Activated T-cell treated with anti-CD3 and anti-CD28 coated beads for 4 hours (primary cell): ENCODE measurements at regions not wholly inside any gene's neighbourhood (a gene's known extent, or its start where the extent isn't known, plus 50 kb on each side); places are given as distances from the start of the nearest gene placed in this dataset.

Experiments used
- DNase-seq: peaks from one replicate; pipeline ENCODE4 v3.0.0-alpha.2; 2020

DNA sequence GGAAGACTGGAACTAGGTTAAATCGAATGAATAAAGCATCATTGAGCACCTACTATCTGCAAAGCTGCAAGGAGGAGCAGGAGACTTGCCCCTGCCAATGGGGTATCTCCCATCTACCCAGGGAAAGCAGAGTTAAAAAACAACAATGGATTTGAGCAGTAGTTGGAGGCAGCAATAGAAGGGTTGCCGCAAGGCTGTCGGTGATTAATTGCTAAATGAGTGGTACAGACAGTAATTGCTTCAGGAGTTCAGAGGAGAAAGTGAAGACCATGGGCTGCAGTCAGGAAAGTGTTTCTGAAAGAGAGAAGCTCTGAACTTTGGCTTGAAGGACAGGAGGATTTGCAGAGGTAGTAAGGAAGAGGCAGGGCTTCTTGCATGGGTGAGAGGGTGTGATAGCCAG is 152.9 kb downstream of the ACTL8 start:
- DNase-seq: no peak

DNA sequence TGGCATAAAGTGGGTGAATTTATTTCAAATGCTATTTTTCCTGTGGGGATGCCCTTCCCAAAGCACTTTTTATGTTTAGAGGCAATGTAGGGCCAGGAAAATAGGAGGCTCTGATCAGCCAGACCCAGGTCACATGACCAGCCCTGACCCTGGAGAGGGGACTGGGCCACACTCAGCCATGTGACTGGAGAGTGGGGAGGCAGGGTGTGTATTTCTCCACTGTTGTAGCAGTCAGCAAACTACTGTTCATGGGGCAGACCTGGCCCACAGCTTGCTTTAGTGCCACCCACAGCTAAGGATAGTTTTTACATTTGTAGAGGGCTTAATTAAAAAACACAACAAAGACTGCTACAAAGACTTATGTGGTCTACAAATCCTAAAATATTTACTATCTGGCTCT is 153.8 kb downstream of the ACTL8 start:
- no peak for DNase-seq

DNA sequence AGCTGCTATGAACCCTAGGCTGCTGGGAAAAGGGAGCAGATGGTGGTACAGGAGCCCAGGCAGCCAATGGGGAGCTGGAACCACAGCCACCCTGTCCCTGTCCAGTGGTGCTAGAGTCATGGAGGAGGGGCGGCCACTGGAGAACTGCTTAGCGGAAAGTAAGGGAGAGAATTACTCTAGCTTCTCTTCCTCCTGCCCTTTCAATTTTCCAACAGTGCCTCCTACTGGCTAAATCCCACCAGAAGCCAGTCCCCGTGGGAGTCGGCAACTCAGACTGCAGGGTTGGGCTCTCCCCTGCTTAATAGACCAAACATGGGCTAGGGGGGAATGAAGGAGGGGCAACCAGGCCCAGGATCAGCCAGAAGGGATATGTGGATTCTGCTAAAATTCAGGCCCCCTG is 154.5 kb downstream of the ACTL8 start:
- DNase-seq: no peak

DNA sequence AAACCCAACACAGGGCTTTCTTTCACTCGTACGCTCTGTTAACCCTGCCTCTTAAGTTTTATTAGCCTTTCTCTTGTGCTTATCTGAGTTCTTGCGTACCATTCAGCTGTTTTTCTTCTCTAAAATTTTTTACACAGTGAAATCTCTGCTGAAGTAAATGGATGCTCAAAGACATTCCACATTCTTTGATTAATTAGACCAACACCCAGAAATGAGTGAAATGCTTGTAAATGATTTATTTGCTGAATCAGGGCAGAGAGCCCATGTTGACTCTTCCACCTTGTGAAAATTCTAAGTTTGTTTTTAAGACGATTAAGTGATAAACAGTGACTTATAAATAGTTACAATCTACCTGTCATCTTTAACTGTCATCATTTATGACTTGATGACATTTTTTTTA is 156.7 kb downstream of the ACTL8 start:
- DNase-seq: no peak

DNA sequence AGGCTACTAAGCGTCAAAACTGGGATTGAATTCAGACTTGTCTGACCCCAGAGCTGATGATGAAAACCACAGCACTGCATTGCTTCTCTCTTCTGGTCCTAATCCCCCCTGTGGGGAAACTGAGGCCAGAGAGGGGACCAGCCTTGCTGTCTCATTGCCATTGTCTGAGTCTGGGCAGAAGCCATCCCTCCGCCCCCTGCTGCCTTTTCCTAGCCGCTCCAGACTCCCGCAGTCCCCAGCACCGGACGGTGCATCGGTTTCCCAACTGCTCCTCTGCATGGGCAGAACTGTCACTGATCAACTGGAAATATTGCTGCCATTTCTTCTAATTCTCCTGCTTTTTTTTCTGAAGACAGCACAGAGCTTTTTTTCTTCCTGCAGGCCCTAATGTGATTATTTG is 157.4 kb downstream of the ACTL8 start:
- DNase-seq: no peak

DNA sequence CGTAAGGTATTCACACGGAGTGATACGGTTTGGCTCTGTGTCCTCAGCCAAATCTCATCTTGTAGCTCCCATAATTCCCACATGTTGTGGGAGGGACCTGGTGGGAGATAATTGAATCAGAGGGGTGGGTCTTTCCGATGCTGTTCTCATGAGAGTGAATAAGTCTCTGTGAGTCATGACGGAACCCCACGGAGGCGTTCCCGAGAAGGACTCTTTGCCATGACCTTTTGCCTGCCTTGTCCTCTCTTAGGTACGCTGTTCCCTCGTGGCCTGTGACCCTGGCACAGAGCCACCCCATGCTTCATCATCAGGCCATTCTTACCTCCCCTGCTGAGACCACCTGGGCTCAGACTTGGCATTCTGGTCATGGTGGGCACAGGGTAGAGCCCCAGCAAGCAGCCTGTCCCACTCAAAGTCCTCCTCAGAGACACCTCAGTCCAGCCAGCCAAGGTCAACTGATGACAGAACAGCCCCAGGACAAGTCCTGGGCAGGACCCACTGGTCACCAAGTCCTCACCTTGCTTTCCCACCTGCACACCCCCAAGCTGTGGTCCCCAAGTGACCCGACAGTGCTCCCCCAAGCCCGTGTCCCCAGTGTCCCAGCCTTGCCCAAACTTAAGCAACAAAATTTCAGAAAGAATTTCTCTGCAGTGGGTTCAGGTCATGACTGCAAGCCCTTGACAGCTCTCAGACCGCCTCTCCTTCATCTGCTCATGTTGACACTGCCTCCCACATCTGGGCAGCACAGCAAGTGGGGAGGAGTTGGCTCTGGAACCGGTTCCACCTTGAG is 158.4 kb downstream of the ACTL8 start:
- DNase-seq: no peak

DNA sequence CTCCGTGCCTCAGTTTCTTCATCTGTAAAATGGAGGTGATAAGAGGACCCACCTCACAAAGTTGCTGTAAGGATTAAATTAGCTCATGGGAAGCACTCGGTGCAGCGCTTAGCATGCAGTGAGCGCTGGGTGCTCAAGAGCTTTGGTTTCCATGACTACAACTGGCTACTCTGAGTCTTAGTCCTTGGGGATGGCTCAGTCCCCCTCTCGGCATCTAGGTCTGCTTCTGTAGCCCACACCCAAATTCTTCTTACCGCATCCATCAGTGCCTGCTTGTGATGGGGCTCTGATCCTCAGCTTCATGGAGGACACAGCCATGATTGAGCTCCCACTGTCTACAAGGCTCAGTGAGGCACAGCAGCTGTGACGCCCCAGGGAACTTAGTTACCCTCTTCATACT is 159.0 kb downstream of the ACTL8 start:
- no peak for DNase-seq

DNA sequence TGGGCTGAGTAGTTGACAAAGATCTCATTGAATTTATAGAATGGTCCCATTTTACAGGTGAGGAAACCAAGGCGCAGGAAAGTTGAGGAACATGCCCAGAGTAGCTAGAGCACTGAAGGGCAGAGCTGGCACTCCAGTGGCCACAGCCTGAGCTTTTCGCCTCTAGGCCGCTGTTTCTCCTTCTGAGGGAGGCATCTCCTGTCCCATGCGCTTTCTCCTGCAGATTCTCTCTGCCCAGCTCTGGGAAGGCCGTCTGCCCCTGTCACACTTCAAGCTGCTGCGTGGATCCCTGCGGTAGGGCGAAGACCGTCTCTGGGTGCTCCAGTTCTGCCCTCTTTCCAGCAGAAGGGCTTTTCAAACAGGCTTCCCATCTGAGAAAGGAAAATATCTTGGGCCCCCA is 159.9 kb downstream of the ACTL8 start:
- DNase-seq: no peak

DNA sequence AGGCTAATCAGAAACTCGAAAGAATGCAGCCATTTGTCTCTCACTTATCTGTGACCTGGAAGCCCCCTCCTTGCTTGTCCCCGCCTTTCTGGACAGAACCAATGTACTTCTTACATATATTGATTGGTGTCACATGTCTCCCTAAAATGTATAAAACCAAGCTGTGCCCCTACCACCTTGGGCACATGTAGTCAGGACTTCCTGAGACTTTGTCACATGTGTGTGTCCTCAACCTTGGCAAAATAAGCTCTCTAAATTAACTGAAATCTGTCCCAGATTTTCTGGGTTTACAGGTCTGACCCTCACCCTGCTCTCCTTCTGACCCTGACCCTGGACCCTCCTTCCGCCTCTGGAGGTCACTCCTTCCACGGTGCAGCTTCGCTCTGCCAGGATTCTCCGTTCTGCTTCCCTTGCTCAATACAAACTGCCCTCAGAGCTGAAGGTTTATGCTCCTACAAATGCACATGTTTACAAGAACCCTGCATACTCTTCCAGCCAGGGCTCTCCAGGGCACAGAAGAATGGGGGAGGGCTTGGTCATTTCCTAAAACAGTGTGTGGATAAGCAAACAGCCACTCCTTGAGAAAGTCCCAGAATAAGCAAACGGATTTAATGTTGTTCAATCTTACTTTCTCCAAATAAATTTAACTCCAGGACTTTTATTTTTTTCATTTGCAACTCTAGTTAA is 160.5 kb downstream of the ACTL8 start:
- no peak for DNase-seq

DNA sequence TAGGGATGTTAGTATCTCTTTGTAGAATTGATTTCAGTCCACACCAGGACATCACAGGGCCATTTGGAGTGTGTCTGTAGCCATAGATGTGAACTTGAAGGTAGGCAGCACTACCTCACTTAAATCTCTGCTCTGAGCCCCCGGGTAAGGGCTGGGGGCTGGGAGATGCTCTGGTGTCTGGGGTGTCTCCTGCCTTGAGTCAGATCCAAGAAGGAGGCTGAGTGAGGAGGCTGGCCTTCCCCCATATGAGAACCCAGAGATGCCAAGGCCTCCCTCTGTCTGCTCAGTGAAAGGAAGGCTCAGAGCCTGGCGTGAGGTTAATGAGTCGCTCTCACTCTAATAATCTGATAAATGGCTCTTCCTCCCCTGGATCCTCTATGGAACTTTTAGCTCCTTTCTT is 161.6 kb downstream of the ACTL8 start:
- DNase-seq: no peak

DNA sequence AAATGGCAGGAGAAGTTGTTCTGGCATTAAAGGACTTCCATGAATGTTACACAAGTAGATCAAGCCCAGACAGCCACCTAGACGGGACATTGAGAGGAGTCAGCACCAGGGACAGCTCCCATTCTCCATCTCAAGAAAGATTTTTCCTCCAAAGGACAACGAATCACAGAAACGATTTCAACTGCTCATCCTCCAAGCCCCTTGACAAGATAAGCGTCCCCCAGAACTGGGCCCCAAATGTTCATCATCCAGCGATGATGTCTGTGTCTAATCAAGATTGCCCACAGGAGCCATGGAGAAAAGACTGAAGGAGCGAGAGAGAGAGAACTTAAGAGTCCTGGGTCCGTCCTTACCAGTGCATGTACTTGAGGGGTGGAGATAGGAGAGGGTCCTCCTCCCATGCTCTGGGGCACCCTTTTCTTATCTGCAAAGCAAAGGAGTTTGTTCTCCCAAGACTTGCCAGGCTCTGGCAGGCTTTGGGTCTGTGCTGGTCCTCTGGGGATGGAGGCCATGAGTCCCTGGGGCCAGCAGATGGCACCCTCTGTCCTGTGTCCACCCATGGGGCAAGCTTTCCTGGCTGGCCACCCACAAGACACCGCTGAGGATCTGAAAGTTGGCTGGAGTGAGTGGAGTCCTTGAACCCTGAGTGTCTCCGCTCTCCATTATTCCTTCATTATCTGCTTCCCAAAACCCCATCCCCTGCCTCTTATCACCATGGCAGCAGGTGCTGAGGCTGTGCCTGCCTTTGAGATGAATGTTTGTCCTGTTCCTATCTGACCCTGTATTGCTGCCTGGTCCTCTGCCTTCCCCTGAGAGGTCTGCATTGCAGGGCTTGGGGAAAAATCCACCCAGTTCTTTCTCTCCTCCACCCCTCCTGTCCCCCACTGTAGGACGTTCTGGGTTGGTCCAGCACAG is 164.6 kb downstream of the ACTL8 start:
- no peak for DNase-seq

DNA sequence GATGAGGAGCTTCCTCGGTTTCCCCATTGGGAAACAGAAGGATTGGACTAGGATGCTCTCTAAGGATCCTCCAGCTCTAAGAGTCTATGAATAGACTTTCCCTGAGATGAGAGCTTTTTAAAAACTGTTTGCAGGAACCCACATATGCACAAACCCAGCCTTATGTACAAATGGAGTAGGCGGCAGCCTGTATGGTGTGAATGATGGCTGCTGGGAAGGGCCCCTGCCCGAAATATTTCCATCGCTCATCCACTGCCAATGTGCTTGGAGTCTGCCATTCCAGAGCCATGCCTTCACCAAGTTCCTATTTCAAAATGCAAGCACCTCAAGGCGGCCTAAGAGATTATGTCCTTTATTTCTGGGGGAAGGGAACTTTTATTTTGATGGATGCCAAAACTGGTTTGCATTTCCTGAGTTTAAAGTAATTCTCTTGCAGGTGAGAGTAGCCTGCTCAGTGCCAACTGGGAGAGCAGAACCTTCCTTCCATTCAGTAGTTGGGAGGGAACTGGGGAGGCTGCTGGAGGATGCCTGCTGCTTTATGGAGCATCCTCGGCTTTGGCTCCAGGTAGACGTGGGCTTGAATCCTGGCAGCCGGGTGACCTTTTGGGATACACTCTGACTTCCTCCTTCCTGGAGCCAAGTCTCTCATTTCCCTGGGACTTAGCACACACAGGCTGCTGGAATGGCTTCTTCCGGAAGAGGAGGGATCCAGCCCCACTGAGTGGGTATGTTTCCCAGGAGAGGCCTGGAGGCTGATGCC is 165.9 kb downstream of the ACTL8 start:
- DNase-seq: no peak

DNA sequence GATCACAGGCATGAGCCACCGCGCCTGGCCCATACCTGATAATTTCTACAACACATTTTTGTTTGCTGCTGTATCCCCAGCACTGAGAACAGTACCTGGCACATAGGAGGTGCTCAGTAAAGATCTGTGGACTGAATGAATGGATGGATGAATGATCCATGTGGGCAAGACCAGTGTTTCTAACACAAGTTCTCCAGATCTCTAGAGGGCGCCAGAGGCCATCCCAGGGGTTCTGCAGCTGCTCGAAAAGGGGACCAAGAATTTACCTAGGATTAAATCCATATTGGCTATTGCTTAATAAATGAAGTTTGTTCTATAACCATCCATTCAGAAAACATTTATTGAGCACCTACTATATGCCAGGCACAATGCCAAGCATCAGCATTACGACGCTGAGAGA is 167.7 kb downstream of the ACTL8 start:
- peak; percentile 3 for DNase-seq

DNA sequence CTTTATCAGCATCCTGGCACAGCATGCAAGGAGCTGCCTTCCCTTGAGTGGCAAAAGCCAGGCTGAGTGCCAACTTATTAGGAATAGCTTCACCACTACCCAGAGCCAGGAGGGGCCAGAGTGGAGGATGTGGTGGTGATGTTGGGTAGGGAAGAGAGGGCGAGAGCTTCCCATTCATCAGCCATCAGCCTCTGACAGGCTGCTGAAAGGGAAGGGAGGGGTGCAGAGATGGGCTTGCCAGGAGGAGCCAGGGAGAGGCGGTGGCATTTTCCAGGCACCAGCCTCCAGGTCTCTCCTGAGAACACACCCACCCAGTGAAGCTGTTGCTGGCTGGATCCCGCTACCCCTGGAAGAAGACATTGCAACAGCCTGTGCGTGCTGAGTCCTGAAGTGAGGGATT is 168.5 kb downstream of the ACTL8 start:
- no peak for DNase-seq

DNA sequence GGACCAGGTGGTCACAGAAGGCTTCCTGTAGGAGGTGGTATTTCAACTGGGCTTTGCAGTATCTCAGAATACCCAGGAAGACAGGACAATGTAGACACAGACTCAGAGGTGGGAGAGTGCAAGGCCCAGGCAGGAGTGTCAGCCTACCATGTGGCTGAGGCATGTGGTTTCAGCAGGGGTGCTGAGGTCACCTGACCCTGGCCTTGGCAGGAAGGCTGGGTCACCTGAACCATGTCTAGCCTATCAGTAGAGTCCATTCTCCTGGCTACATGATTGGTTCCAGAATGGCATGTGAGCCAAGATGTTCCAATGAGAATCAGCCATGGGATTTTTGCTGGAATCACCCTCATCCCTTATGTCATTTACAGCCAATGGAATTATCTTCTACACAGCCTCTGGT is 169.4 kb downstream of the ACTL8 start:
- no peak for DNase-seq

DNA sequence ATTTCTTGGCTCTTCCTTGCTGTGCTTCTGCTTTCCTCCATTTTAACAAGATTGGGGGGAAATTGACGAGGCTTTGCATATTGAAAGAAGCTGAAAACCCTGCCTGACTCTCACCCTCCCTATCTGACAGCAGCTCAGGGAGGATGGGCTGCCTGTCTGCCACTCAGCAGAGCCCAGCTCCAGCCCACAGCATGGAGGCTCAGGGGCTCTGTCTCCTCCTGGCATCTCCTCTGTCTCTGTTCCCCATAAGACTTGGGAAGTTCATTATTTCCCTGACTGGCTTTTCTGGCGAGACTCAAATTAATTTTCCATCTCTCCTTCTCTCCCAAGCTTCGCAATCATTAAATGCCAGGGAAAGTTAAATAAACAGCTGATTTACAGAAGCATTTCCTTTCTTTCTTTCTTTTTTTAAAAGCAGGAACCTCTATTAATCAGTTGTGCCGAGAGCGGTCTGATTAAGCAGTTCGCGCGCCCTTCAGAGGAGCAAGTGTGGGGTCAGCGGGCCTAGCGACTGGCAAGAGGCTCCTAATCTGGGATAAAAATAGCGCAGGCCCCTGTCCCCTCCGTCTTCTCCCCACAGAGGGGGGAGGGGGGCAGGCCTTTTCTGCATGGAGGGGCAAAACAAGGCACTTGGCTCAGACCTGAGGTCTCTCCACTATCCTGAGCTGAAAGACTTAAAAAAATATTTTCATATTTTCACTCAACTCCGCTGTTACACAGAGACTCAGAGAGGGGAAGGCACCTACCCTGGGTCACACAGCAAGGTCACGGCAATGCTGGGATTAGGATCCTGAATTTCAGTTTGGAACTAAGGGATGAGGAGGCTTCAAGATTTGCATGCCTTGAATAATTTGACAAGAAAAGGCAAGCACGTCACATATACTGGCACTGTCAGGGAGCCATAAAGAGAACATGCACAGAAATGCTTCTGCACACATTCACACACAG is 170.4 kb downstream of the ACTL8 start:
- no peak for DNase-seq

DNA sequence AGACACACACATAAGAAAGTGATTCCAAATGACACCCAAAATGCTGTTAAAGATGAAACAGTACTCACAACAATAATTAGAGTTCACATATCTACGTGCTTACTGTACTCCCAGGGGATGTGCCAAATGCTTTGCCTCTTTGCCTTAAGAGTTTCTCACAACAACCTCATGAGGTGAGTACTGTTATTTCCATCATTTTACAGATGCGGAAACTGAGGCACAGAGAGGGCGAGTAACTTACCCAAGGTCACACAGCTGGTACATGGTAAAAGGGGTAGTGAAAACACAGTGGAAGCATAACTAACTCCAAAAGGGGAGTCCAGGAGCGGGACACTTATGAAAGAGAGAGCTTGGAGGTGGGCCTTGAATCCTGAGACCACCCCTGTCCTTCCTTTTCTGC is 171.8 kb downstream of the ACTL8 start:
- DNase-seq: no peak

DNA sequence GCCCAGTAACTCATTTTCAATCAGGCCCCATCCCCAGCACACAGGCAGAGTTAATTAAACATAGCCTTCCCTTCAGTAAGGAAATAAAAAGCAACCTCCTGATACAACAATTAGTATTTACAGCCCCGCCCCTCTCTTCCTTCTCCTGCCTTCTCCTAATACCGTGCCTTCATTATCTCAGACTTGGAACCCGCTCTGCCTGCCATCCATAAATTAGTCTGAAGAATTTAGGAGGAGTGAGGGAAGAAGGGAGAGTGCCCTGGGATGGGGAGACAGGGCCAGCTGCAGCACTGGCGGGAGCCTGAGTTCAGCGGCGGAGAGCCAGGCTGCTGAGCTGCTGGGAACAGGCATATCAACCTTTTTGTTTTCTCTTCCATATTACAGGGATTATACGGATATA is 172.8 kb downstream of the ACTL8 start:
- no peak for DNase-seq

DNA sequence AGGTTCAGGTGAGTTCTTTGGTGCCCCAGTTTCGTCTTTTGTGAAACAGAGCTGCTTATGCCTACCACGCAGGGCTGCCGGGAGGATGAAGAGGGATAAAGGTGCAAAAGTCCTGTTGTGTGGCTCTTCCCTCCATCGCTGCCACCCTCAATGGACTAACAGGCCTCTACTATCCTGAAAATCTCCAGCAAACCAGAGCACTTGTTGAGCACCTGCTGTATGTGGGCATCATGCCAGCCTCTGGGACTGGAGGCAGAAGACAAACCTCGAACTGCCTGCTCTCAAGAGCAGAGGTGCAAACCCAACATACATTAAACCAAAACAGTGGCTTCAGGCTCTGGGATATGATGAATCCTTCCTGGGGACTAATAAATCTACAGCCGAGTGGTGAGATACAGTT is 174.1 kb downstream of the ACTL8 start:
- DNase-seq: no peak

DNA sequence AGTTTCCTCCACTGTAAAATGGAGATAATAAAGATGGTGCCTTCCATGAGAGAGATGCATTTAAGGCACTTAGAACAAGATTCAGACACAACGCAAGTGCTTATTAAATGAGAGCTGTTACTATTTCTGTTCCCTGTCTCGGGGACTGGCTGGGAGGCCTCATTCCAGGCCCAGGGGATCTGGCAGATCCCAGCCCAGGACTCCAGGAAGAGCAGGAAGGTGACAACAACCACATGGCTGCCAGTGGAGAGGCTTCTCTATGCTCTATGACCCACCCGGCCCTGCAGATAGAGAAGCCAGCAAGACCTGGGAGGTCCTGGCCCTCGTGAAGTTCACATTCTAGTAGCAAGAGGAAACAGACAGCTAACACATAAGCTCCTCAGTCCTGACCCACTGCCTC is 175.5 kb downstream of the ACTL8 start:
- no peak for DNase-seq

DNA sequence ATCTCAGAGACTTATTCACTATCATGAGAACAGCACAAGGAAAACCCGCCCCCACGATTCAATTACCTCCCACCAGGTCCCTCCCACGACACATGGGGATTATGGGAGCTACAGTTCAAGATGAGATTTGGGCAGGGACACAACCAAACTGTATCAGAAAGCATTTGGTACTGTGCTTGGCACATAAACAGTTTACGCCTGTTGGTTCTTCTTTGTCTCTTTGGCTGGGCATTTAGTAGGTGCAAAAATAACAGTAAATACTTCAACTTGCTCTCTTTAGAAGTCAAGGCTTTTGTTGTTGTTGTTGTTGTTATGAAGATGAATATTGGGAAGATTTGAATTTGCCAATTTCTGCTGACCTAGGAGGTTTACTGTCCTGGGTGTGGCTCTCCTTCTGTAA is 175.4 kb upstream of the IGSF21 start:
- no peak for DNase-seq

DNA sequence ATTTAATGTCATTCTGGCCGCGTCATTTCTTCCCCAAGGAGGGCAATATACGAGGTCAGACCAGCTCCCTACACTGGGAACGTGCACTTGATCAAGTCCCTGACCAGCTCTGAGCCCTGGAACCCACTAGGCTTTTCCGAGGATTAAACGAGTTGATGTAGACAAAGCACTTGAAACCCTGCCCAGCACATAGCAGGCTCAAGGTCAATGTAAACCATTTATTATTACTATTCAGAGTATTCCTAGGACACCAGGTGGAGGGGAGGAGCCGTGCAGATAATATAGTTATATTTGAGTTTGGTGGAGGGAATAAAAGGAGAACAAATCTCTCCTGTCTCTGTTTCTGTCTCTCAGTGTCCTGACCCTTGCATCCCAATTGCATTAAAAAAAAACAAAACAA is 174.1 kb upstream of the IGSF21 start:
- no peak for DNase-seq
